ENCODE measurements at regions not wholly inside any gene's neighbourhood (a gene's known extent, or its start where the extent isn't known, plus 50 kb on each side); places are given as distances from the start of the nearest gene placed in this dataset.

- Histone ChIP-seq H3K9ac (no peak overlapping the region), H2AFZ (replicated peaks) (peak overlapping the region; percentile 6), H3K27ac (no peak overlapping the region), H3K9me3 (ENCODE audit: low read depth) (no peaks in the 10 kb centered on the region), H3K4me1 (peaks cover 25% of the 10 kb centered on the region), H3K4me3 (no peak overlapping the region), H3K4me2 (no peak overlapping the region), H3K36me3 (no peaks in the 10 kb centered on the region), H3K79me2 (ENCODE audit: low read depth) (no peaks in the 10 kb centered on the region), H3K27me3 (no peaks in the 10 kb centered on the region), H3F3A (ENCODE audit: low read depth) (no peaks in the 10 kb centered on the region), H4K20me1 (ENCODE audit: low read depth) (no peaks in the 10 kb centered on the region)
- H3K4me1 Mint-ChIP-seq = peaks cover 35% of the 10 kb centered on the region
- no peak for DNase-seq (ENCODE audit: low spot score)
- no peaks in the 10 kb centered on the region for H3K27me3 Mint-ChIP-seq (ENCODE audit: insufficient read depth, low read depth)
- no peak overlapping the region for H3K27ac Mint-ChIP-seq
- TF ChIP-seq EZH2 (IDR thresholded peaks at IDR 0.05) (no peak), EZH2phosphoT487 (IDR thresholded peaks at IDR 0.05) (no peak)
- TF ChIP-seq, protein P1, sequence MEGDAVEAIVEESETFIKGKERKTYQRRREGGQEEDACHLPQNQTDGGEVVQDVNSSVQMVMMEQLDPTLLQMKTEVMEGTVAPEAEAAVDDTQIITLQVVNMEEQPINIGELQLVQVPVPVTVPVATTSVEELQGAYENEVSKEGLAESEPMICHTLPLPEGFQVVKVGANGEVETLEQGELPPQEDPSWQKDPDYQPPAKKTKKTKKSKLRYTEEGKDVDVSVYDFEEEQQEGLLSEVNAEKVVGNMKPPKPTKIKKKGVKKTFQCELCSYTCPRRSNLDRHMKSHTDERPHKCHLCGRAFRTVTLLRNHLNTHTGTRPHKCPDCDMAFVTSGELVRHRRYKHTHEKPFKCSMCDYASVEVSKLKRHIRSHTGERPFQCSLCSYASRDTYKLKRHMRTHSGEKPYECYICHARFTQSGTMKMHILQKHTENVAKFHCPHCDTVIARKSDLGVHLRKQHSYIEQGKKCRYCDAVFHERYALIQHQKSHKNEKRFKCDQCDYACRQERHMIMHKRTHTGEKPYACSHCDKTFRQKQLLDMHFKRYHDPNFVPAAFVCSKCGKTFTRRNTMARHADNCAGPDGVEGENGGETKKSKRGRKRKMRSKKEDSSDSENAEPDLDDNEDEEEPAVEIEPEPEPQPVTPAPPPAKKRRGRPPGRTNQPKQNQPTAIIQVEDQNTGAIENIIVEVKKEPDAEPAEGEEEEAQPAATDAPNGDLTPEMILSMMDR (IDR thresholded peaks at IDR 0.05) = no peak
- H3K36me3 Mint-ChIP-seq = no peaks in the 10 kb centered on the region
- no peaks in the 10 kb centered on the region for H3K9me3 Mint-ChIP-seq
- H3K4me3 Mint-ChIP-seq = no peak overlapping the region
Measured at GRCh38 chr2:8234253-8234652, 447.6 kb upstream of the ID2 start.

DNA sequence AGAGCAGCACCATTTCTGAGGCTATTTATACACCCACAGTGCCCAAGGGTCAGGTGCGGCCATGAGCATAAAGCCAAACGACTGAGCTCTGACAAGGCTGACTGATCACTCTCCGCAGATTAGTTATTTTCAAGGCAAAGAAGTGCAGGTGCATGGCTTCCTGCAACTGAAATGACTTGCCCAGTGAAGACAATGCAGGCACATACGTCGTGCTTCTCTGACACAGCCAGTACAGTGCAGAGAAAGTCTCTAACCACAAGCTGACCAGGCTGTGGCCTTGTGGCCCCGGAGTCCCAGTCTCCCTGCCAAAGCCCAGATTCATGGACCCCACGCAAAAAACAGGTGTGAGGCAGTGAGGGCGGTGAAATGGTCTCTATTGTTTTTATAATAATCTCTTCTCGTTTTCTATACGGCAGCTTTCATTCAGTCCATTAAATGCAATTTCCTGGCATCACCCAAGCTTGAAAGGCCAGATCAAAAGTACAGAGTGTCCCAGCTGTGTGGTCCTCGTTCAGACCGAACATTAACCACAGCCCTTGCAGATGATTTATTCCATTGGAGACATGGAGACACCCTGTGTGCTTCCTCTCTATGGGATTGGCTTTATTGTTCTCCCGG lies 447.0 kb upstream of the ID2 start:
- Mint-ChIP-seq H3K4me3 (no peak overlapping the region), H3K4me1 (peaks cover 39% of the 10 kb centered on the region), H3K36me3 (no peaks in the 10 kb centered on the region), H3K27me3 (ENCODE audit: insufficient read depth, low read depth) (no peaks in the 10 kb centered on the region), H3K9me3 (no peaks in the 10 kb centered on the region), H3K27ac (peak overlapping the region; percentile 94)
- Histone ChIP-seq H3K79me2 (ENCODE audit: low read depth) (no peaks in the 10 kb centered on the region), H3K9me3 (ENCODE audit: low read depth) (no peaks in the 10 kb centered on the region), H3K36me3 (no peaks in the 10 kb centered on the region), H3F3A (ENCODE audit: low read depth) (no peaks in the 10 kb centered on the region), H3K4me3 (no peak overlapping the region), H3K9ac (no peak overlapping the region), H3K27me3 (no peaks in the 10 kb centered on the region), H3K4me2 (no peak overlapping the region), H3K27ac (no peak overlapping the region), H2AFZ (replicated peaks) (peak overlapping the region; percentile 6), H3K4me1 (peaks cover 26% of the 10 kb centered on the region), H4K20me1 (ENCODE audit: low read depth) (no peaks in the 10 kb centered on the region)
- DNase-seq (ENCODE audit: low spot score) = no peak
- TF ChIP-seq EZH2 (IDR thresholded peaks at IDR 0.05) = no peak
- TF ChIP-seq, protein P1 (IDR thresholded peaks at IDR 0.05) = no peak
- no peak for TF ChIP-seq EZH2phosphoT487 (IDR thresholded peaks at IDR 0.05)

- Histone ChIP-seq H3K9ac (no peak overlapping the region), H3K36me3 (no peaks in the 10 kb centered on the region), H3K4me1 (peaks cover 27% of the 10 kb centered on the region), H2AFZ (replicated peaks) (no peak overlapping the region), H3K4me2 (no peak overlapping the region), H3K9me3 (ENCODE audit: low read depth) (no peaks in the 10 kb centered on the region), H3K27me3 (no peaks in the 10 kb centered on the region), H3F3A (ENCODE audit: low read depth) (no peaks in the 10 kb centered on the region), H3K4me3 (no peak overlapping the region), H3K79me2 (ENCODE audit: low read depth) (no peaks in the 10 kb centered on the region), H3K27ac (no peak overlapping the region), H4K20me1 (ENCODE audit: low read depth) (no peaks in the 10 kb centered on the region)
- Mint-ChIP-seq H3K9me3 (no peaks in the 10 kb centered on the region), H3K4me1 (peaks cover 44% of the 10 kb centered on the region), H3K27ac (peak overlapping the region; percentile 94), H3K4me3 (no peak overlapping the region), H3K27me3 (ENCODE audit: insufficient read depth, low read depth) (no peaks in the 10 kb centered on the region), H3K36me3 (no peaks in the 10 kb centered on the region)
- TF ChIP-seq EZH2phosphoT487 (IDR thresholded peaks at IDR 0.05) (no peak), EZH2 (IDR thresholded peaks at IDR 0.05) (no peak)
- TF ChIP-seq, protein P1 (IDR thresholded peaks at IDR 0.05) = no peak
- no peak for DNase-seq (ENCODE audit: low spot score)
Measured at GRCh38 chr2:8235419-8235818, 446.4 kb upstream of the ID2 start.
